GM18505 (cell line): ENCODE measurements at regions not wholly inside any gene's neighbourhood (a gene's known extent, or its start where the extent isn't known, plus 50 kb on each side); places are given as distances from the start of the nearest gene placed in this dataset.

Experiments
- ATAC-seq: cut with Tn5 transposase; IDR thresholded peaks from one replicate; pipeline ENCODE4 v1.9.1; 2021; ENCODE audit not compliant: unreplicated experiment
- POLR2A ChIP-seq: IDR thresholded peaks from 4 replicates; pipeline ENCODE4 v1.6.1; 2011; ENCODE audit warnings: borderline replicate concordance; ENCODE audit not compliant: insufficient read depth, insufficient read length; ENCODE audit errors: extremely low read depth

- no peak for ATAC-seq
- TF ChIP-seq POLR2A: no peak
Observed at GRCh38 chr18:28963481-28963880, 786.6 kb upstream of the CDH2 start.

DNA sequence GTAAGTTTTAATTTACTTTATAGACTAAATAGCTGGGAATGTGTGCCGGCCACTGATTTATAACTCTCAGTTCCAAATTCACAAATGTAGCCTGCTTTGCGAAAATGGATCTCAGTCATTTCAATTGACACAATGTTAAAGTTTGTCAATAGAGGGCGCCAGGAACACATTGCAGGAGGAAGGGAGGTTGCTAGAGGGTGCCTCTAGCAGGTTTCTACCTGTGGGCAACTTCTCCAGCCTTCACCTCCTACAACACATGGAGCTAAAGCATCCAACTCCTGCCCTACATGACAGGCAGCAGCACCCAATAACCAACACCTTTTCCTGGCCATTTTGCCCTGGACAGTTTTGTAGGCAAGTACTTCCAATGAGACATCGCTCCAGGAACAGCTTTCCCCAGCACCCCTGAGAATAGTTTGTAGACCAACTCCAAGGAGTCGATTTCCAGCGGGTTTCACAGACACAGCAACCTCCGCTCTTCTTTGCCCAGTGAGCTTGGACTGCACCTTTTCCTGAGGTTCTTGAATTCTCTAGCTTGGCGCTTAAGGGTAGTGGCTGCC is 784.8 kb upstream of the CDH2 start:
- no peak for ATAC-seq

GRCh38 chr18:28960146-28960545 is 783.2 kb upstream of the CDH2 start:
- no peak for ATAC-seq
- TF ChIP-seq POLR2A: no peak

More for the DNA sequence above, 784.8 kb upstream of the CDH2 start:
- TF ChIP-seq POLR2A: no peak

DNA sequence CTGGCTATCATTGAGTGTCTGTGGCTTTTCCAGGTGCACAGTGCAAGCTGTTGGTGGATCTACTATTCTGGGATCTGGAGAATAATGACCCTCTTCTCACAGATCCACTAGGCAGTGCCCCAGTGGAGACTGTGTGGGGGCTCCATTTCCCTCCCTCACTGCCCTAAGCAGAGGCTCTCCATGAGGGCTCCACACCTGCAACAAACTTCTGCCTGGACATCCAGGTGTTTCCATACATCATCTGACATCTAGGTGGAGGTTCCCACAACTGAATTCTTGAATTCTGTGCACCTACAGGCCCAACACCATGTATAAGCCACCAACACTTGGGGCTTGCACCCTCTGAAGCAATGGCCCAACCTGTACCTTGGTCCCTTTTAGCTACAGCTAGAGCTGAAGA is 775.4 kb upstream of the CDH2 start:
- no peak for TF ChIP-seq POLR2A
- no peak for ATAC-seq

GRCh38 chr18:28947900-28948299 is 771.0 kb upstream of the CDH2 start:
- ATAC-seq: no peak
- TF ChIP-seq POLR2A: no peak

GRCh38 chr18:28946471-28946870 is 769.5 kb upstream of the CDH2 start:
- no peak for ATAC-seq
- TF ChIP-seq POLR2A: no peak

DNA sequence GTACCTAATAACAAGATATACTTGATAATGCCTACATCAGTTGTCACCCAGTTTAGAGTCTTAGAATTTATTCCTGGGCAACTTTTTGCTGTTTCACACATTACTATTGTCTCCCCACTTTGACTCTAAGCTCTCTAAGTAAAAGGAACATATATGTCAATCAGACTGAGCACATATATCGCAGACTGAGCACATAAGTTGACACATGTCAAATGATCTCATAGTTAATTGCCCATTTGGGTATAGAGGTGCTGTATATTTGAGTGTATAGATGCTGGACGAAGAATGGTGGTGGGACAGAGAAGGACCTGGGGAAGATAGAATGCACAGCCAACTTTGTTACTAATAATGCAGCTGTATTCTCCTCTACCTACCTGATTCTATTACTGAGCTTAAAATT is 746.0 kb upstream of the CDH2 start:
- TF ChIP-seq POLR2A: no peak
- ATAC-seq: no peak

DNA sequence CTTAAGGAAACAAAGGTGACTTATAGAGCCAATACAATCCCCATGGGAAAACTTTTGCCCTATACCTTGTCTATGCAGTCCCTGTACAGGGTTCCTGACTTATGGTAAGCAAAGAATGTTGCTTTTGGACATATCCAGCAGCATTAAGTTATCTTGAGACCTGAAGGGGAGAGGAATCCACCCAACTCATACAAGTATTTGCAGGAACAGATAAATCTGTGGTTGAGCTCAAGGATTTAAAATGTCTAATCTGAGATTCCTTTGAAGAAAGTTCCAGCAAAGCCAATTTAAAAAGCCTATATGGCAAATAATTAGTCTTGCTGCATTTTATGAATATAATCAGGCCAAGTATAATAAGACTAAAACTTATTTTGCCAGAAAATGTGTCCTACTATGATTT is 739.5 kb upstream of the CDH2 start:
- TF ChIP-seq POLR2A: no peak
- no peak for ATAC-seq

- no peak for TF ChIP-seq POLR2A
- ATAC-seq: no peak
Observed at GRCh38 chr18:28905509-28905908, 728.6 kb upstream of the CDH2 start.

DNA sequence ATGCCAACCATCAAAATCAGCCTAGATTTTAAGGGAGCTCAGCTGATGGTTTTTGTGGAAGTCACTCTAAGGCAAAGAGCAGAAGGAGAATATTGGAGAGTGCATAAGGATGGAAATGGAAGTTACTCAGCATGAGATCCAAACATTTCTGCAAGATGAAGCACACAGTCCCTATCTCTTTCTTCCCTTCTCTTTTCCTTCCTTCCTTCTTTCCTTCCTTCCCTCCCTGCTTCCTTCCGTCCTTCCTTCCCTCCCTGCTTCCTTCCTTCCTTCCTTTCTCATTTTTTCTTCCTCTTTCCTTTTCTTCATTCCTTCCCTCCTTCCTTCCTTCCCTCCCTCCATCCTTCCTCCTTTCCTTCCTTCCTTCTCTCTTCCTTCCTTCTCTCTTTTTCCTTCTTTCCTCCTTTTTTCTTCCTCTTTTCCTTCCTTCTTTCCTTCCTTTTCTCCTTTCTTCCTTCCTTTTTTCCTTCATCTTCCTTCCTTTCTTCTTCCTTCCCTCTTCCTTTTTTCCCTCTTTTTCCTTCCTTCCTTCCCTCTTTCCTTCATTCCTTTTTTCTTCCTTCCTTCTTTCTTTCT is 727.9 kb upstream of the CDH2 start:
- ATAC-seq: no peak
- TF ChIP-seq POLR2A: no peak

GRCh38 chr18:28903306-28903705 is 726.4 kb upstream of the CDH2 start:
- no peak for ATAC-seq
- TF ChIP-seq POLR2A: no peak

GRCh38 chr18:28890791-28891190 is 713.9 kb upstream of the CDH2 start:
- no peak for ATAC-seq
- no peak for TF ChIP-seq POLR2A

DNA sequence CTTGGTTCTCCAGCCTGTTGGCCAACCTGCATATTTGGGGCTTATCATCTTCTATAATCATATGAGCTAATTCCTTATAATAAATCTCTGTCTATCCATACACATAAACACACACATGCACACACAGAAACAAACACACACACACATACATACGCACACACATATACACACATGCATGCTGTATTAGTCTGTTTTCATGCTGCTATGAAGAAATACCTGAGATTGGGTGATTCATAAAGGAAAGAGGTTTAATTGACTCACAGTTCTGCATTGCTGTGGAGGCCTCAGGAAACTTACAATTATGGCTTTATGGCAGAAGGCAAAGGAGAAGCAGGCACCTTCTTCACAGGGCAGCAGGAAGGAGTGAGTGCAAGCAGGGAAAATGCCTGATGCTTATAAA is 707.4 kb upstream of the CDH2 start:
- ATAC-seq: no peak
- TF ChIP-seq POLR2A: no peak

- TF ChIP-seq POLR2A: no peak
- no peak for ATAC-seq
Observed at GRCh38 chr18:28880856-28881255, 703.9 kb upstream of the CDH2 start.

DNA sequence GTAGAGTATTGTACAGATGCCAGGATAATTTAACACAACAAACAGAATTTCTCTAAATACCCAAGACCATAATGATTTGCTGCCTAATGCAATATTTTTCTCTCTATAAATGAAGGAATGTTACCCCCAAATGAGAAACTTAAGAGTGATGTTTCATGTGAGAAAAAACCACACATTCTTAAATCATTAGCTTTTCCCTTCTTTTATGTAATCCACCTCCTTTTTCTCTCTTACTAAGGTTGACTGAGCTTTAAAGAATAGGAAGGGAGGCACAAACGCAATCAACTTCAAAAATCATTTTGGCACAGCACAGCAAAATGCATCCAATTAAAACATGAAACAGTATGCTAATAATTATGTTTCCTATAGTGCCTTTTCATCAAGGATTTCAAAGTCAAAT is 698.1 kb upstream of the CDH2 start:
- TF ChIP-seq POLR2A: no peak
- no peak for ATAC-seq
